ENCODE measurements at regions not wholly inside any gene's neighbourhood (a gene's known extent, or its start where the extent isn't known, plus 50 kb on each side); places are given as distances from the start of the nearest gene placed in this dataset.

DNA sequence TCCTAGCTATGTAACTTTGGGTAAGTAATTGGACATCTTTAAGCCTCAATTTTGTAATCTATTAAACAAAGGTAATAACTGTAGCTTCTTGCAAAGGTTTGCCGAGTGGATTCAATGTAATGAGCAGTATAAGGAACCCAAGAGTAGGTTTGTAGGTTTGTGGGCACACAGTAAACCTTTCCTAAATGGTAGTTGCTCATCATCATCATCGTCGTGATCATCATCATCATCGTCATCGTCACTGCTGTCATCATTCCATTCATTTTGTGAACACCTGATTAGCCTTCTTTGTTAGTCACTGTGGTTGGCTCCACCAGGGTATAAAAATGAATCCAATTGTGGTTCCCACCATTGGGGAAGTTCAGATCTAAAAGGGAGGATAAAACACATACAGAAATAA is 223.1 kb upstream of the KIRREL3 start:
- TF ChIP-seq, protein P1, sequence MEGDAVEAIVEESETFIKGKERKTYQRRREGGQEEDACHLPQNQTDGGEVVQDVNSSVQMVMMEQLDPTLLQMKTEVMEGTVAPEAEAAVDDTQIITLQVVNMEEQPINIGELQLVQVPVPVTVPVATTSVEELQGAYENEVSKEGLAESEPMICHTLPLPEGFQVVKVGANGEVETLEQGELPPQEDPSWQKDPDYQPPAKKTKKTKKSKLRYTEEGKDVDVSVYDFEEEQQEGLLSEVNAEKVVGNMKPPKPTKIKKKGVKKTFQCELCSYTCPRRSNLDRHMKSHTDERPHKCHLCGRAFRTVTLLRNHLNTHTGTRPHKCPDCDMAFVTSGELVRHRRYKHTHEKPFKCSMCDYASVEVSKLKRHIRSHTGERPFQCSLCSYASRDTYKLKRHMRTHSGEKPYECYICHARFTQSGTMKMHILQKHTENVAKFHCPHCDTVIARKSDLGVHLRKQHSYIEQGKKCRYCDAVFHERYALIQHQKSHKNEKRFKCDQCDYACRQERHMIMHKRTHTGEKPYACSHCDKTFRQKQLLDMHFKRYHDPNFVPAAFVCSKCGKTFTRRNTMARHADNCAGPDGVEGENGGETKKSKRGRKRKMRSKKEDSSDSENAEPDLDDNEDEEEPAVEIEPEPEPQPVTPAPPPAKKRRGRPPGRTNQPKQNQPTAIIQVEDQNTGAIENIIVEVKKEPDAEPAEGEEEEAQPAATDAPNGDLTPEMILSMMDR (IDR thresholded peaks at IDR 0.05; ENCODE audit: low read depth, low read length, missing control alignments): no peak
- no peak for DNase-seq (ENCODE audit: low read depth)
- H3K4me3 ChIP-seq (ENCODE audit: low read depth, low read length): no peak overlapping the region

DNA sequence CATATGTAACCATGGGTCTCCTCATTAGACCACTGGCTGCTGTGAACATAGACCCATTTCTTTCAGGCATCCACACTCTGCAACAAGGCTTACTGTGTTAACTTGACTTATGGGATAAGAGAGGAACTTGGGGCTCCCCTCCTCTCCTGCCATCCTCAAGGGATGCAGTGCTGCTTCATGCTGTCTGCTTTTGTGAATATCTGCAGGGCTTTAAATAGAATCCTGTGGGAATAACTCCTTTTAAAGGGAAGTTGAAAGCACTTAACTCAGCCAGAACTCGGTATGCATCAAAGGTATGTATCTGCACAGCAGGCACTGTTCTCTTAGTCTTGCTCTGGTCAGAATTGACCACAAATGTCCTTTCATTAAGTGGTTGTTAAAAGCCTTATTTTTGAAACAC is 222.5 kb upstream of the KIRREL3 start:
- H3K4me3 ChIP-seq (ENCODE audit: low read depth, low read length): no peak overlapping the region
- TF ChIP-seq, protein P1 (IDR thresholded peaks at IDR 0.05; ENCODE audit: low read depth, low read length, missing control alignments): no peak
- no peak for DNase-seq (ENCODE audit: low read depth)

DNA sequence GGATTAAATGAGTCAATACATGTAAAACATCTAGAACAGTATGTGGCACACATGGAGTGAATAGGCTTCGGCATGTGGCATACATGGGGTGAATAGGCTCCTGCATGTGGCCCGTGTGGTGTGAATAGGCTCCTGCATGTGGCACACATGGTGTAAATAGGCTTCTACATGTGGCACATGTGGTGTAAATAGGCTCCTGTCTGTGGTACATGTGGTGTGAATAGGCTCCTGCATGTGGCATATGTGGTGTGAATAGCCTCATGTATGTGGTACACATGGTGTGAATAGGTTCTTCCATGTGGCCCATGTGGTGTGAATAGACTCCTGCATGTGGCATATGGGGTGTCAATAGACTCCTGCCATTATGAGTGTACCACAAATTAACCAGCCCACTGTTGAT is 219.1 kb upstream of the KIRREL3 start:
- DNase-seq (ENCODE audit: low read depth): no peak
- no peak overlapping the region for H3K4me3 ChIP-seq (ENCODE audit: low read depth, low read length)
- TF ChIP-seq, protein P1 (IDR thresholded peaks at IDR 0.05; ENCODE audit: low read depth, low read length, missing control alignments): no peak

DNA sequence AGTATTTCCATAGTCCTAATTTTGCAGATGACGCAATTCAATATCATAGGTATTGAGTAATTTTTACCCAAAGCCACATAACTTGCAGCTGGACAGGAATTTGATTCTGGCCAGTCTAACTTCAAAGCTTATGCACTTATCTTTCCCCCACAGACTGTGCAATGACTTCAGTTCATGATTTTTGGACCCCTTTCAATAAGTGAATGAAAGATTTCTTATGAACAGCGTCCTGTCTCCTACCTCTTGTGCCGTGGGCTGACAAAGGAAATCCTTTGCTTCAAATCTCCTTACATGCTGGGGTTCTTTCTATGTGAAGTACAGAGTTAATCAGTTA is 217.7 kb upstream of the KIRREL3 start:
- TF ChIP-seq, protein P1 (IDR thresholded peaks at IDR 0.05; ENCODE audit: low read depth, low read length, missing control alignments): no peak
- no peak for DNase-seq (ENCODE audit: low read depth)
- no peak overlapping the region for H3K4me3 ChIP-seq (ENCODE audit: low read depth, low read length)

GRCh38 chr11:127217452-127218274 is 217.1 kb upstream of the KIRREL3 start:
- H3K4me3 ChIP-seq (ENCODE audit: low read depth, low read length): no peak overlapping the region
- DNase-seq (ENCODE audit: low read depth): no peak
- TF ChIP-seq, protein P1 (IDR thresholded peaks at IDR 0.05; ENCODE audit: low read depth, low read length, missing control alignments): no peak

GRCh38 chr11:127205688-127206217 is 205.2 kb upstream of the KIRREL3 start:
- DNase-seq (ENCODE audit: low read depth): no peak
- TF ChIP-seq, protein P1 (IDR thresholded peaks at IDR 0.05; ENCODE audit: low read depth, low read length, missing control alignments): no peak
- no peak overlapping the region for H3K4me3 ChIP-seq (ENCODE audit: low read depth, low read length)

- DNase-seq (ENCODE audit: low read depth): no peak
- TF ChIP-seq, protein P1 (IDR thresholded peaks at IDR 0.05; ENCODE audit: low read depth, low read length, missing control alignments): no peak
- H3K4me3 ChIP-seq (ENCODE audit: low read depth, low read length): no peak overlapping the region
These were observed 202.9 kb upstream of the KIRREL3 start for GRCh38 chr11:127203490-127203889.

Measured in GM12864 (cell line).